Activated effector memory CD4-positive, alpha-beta T cell treated with anti-CD3 and anti-CD28 coated beads, Interleukin-2, amount 50 U/mL, for 16 hours (primary cell): ENCODE measurements at regions not wholly inside any gene's neighbourhood (a gene's known extent, or its start where the extent isn't known, plus 50 kb on each side); places are given as distances from the start of the nearest gene placed in this dataset.
"Not testable (repeated sequence)": the region's sequence is repeated elsewhere in the genome, so short reads cannot be mapped to it uniquely, and the experiment has no call there.

Experiments used
- DNase-seq: peaks from one replicate; pipeline ENCODE4 v3.0.0-alpha.2; 2020

GRCh38 chr5:155626592-155626991 is 613.0 kb downstream of the KIF4B start:
- no peak for DNase-seq

- no peak for DNase-seq
Observed at GRCh38 chr5:155628346-155628745, 614.8 kb downstream of the KIF4B start.

- DNase-seq = no peak
Observed at GRCh38 chr5:155629597-155629996, 616.0 kb downstream of the KIF4B start.

GRCh38 chr5:155631116-155631515 is 617.6 kb downstream of the KIF4B start:
- DNase-seq = no peak

GRCh38 chr5:155633338-155633957 is 619.9 kb downstream of the KIF4B start:
- no peak for DNase-seq

GRCh38 chr5:155649666-155650065 is 636.1 kb downstream of the KIF4B start:
- DNase-seq = no peak

- no peak for DNase-seq
Observed at GRCh38 chr5:155655569-155655968, 642.0 kb downstream of the KIF4B start.

- DNase-seq = no peak
Observed at GRCh38 chr5:155661859-155662258, 648.3 kb downstream of the KIF4B start.

- no peak for DNase-seq
Observed at GRCh38 chr5:155665361-155665760, 651.8 kb downstream of the KIF4B start.

- not testable (repeated sequence) for DNase-seq
Observed at GRCh38 chr5:155672001-155672400, 655.0 kb upstream of the SGCD start.

- DNase-seq = no peak
Observed at GRCh38 chr5:155676967-155677366, 650.0 kb upstream of the SGCD start.

- DNase-seq = no peak
Observed at GRCh38 chr5:155678371-155678770, 648.6 kb upstream of the SGCD start.

- DNase-seq = no peak
Observed at GRCh38 chr5:155679530-155679929, 647.4 kb upstream of the SGCD start.

- DNase-seq = no peak
Observed at GRCh38 chr5:155684417-155684816, 642.5 kb upstream of the SGCD start.

- no peak for DNase-seq
Observed at GRCh38 chr5:155686131-155686530, 640.8 kb upstream of the SGCD start.

- no peak for DNase-seq
Observed at GRCh38 chr5:155689406-155689805, 637.6 kb upstream of the SGCD start.

GRCh38 chr5:155696362-155696761 is 630.6 kb upstream of the SGCD start:
- DNase-seq = no peak

- no peak for DNase-seq
Observed at GRCh38 chr5:155697236-155697635, 629.7 kb upstream of the SGCD start.

- DNase-seq = no peak
Observed at GRCh38 chr5:155699385-155699784, 627.6 kb upstream of the SGCD start.

- DNase-seq = no peak
Observed at GRCh38 chr5:155700333-155700732, 626.6 kb upstream of the SGCD start.

GRCh38 chr5:155711882-155712281 is 615.1 kb upstream of the SGCD start:
- no peak for DNase-seq

- DNase-seq = not testable (repeated sequence)
Observed at GRCh38 chr5:155714435-155714834, 612.5 kb upstream of the SGCD start.

GRCh38 chr5:155726267-155726666 is 600.7 kb upstream of the SGCD start:
- no peak for DNase-seq

GRCh38 chr5:155727512-155728145 is 599.3 kb upstream of the SGCD start:
- DNase-seq = no peak
